Suppressor macrophage treated with lipopolysaccharide for 1 hour (primary cell): ENCODE measurements at regions not wholly inside any gene's neighbourhood (a gene's known extent, or its start where the extent isn't known, plus 50 kb on each side); places are given as distances from the start of the nearest gene placed in this dataset.

Source experiments
- DNase-seq, 3 donors: peaks; one replicate each; pipeline ENCODE4 v3.0.0-alpha.2; 2020 to 2022

DNA sequence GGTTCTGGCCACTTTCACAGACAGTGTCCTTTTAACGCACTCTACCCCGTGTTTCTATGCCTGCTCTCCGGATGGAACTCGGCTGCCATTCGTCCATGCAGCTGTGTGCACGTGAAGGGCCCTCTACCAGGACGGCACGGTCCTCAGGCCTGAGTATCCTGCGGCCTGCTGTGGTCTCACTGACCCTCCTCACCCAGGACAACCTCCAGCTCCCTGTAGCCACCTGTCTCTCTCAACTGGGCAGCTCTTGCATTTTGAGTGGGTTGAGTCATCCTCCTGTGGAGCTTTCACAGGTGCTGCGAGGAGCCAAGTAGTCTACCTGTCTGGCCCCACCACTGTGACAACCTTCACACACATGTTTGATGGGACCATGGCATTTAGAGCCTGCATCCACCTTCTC is 321.7 kb upstream of the TSHZ3 start:
- no peak for DNase-seq

DNA sequence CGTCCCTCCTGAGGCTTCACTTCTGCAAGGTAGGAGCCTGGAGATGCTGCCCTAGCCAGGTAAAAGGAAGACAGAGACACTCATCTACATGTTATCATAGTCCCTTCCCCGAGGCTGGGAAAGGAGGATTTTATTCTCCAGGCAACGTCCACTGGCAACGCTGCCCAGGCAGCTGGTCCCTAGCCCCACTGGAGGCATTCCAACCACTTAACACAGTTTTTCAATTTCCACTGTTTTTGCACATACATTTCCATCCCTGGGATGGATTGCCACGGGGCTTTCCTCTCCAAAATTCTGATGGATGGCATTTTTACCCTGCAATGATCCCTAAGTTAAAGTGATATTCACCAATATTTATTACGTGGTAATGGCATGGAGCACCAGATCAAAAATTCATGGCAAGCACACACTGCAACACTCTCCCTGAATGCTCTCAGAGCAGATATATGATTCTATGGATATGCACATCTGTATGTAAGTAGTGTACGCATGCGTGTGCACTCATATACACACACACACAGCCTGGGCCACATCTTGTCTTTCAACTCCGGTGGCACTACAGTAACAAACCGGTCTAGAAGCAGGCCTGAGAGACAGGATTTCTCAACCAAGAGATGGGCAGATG is 322.3 kb upstream of the TSHZ3 start:
- no peak for DNase-seq

DNA sequence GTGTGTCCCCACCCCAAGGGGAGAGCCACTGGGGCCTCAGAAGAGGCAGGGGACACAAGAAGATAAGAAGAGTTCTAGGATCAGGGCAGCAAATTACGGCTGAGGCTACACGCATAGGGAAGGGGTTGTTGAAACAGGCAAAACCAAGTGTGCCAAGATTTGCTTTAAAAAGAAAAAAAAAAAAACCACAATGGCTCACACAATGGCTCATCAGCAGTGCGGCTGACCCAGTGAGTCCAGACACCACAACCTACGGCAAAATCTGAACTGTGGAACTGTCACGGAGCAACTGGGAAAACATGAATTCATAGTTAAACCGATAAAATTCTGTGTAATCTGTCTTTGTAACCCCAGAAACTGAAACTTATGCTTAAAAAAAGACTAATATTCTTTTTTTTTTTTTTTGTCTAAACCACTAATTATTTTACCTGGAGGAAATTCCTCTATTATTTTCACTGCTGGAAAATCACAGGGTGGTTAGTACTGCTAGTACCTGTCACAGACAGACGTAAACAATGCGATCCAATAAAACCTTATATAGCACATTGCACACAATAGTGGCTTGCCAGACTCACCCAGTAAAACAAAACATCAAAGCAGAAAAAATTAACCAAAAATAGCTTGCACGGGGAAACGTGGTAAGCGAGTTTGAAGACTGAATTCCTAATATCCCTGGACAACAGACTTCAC is 325.4 kb upstream of the TSHZ3 start:
- no peak for DNase-seq

DNA sequence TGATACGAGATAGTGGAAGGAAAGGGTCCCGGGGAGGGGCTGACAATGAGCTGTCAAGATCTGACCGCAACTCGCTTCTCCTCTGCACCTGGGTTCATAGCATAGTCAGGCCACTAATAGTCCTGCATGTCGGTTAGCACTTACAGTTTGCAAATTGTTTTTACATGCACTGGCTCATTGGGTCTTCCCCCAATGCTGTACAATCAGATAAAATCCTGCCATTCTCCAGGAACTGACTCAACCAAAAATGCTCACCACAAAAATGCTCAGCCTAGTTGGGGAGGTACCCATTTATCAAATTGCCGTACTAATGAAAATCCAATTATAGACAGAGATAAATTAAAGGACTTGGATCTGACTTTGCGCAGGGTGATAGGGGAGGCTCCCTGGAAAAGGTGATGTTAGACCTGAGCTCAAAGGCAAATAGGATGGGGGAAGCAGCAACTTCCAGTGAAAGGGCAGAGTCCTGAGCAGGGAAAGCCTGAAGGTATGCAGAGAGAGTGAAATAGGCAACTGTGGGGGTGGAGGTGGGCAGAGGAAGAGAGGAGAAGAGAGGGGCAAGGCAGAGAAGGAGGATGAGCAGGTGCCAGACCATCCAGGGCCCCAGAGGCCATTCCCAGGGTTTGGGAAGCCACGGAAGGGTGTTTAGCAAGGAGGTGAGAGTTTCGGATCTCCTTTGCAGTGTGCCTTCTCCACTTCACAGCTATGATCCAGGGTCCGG is 326.1 kb upstream of the TSHZ3 start:
- DNase-seq: no peak

DNA sequence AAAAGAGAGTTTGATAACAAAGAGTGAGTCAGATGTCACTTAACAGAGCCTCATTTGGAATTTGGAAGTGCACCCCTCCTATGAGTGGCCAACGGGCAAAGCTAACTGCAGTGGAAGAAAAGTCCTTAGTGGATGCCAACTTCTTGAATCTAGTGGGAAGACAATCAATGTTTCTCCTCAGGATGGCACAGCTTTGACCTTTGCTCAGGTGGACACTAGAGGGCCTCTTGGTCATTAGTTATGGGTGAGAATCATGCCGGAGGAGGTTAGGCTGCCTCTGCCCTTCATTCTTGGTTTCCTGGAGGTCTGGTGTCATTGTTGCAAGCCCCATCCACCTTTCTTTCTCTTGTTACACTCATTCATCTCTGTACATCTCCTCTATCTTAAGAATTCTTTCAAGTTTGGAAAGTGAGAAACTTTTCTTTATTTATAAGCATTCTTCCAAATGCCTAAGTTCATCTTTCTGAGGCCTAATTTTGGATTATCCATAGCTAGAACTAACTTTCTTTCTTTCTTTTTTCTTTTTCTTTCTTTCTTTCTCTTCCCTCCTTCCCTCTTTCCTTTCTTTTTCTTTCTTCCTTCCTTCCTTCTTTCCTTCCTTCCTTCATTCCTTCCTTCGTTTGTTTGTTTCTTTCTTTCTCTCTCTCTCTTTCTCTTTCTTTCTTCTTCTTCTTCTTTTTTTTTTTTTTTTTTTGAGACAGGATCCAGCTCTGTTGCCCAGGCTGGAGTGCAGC is 327.2 kb upstream of the TSHZ3 start:
- DNase-seq: peak; percentile 19 to 49 (median 20)

DNA sequence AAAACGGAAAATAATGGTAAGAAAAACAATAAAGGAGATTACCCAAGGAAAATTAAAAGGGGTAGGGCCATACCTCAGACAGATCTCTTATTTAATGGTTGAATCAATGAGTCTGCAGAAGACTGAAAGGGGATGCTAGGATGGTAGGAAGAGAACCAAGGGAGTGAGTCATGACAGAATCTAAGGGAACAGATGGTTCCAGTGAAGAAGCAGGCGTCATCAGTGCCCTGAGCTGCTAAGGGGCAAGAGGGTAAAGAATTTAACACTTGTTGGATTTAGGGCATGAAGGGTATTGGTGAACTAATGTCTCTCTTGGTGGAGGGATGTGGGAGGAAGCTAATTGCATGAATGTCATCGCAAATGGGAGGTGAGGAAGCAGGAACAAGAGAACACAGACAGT is 329.2 kb upstream of the TSHZ3 start:
- DNase-seq: no peak

DNA sequence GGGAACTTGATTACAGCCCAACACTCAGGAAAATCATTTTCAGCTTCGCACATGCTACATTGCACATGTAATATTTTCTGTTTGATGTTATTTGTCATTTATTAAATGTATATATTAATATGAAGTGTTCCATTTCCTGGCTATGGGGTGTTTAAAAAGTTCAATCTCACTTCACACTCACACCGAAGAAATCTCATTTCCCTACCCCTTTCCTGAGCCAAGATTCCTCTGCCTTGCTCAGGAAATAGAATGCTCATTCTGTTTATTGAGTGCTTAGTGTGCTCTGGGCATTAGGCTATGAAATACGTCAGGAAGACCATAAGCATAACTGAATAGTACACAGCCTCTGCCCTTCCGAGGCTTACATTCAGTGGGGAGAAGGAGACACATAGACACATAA is 331.9 kb upstream of the TSHZ3 start:
- DNase-seq: no peak

DNA sequence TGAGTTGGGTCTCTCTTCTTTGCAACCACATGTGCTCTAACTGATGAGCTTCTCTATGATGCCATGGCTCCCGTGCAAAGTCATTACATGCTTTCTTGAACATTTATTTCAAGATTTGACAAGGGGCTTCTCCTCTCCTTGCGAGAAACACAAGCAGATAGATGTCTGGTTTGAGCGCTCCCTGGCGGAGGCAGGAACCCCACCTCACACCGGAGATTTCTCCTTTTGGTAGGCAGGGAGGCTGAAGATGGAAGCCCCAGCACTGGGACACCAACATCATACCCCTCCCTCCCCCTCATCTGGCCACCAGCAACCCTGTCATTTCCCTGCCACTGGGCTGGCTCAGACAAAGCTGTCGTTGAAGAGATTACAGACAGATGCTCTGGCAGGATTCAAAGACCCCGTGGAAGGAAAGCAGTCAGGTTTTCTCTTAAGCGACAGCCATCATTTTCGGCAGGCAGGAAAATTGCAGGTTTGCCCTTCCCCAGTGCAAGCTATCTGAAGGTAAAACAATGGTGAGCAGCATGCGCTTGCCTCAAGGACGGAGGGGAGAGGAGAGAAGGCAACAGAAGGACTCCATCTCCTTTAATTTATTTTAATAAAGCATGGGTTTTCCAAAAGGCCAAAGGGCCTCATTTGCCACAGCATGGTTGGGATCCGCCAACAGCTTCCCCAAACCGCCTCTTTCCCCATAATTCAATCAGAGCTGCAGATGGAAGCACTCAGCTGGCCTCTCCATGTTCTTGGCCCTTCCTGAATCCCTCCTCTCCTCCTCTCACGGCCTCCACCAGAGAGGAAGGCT is 344.1 kb upstream of the TSHZ3 start:
- DNase-seq: no peak

DNA sequence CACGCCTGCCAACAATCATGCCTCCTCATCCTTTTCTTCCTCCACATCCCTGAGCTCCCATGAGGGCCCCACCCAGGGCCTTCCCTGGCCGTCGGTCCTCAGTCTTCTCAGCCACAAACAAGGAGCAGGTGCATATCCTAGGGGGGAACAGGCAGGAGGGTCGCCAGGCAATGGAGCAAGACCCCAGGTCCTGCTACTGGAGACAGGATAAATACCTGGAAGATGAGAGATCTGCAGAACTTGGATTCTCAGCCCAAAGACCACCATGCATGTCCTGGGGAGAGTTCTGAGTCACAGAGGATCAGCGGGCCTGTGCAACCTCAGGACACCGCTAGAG is 344.7 kb upstream of the TSHZ3 start:
- DNase-seq: no peak

DNA sequence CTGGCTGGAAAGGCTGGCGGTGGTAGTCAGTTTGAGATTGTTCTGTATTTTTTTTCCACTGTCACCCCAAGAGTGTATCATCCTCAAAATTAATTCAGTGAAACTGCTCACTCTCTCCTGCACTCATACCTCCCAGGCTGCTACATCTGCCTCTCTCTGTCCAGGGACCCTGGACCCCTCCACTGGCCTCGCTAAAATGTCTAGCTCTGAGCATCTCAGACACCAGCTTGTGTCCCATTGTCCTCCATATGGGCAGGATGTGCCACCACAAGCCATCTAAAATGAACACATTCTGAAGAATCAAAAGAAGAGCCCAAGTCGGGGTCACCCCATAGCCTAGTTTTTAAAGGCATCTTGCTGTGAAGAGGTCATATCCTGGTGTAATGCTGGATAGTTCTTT is 345.5 kb upstream of the TSHZ3 start:
- no peak for DNase-seq

DNA sequence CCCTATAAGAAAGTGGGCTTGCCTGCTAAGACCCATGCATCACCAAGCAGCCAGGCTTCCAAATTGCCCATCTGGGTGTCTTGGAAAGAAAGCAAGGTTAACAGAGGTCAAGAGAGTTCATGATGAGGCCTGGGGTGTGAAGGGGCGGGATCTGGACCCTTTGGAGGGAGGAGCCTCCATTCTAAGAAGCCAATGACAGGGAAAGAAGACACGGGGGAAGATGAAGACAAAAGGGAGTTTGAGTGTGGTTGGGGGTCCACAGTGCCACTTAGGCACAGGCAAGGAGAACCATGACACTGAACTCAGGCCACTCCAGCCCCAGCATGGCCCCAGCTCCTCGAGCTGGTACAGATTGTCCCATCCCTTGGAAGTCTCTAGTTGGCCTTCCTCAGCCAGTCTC is 350.2 kb upstream of the TSHZ3 start:
- no peak for DNase-seq

DNA sequence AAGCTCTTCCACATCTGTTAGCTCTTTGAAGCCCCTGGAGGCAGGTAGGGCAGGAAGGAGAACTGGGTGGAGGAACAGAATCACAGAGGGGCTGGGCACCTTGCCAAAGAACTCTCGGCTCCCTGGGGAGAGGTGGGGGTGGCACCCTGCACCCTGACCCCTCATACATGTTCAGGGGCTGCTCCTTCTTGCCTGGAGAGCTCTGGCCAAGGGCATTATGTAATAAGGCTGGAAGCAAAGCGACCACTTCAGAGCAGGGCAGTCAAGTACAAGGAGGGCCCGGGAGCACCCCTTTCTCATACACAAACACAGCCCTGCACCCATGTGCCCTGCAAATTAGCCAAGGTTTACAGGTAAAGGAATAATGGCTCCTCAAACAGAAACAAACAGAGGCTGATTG is 351.9 kb upstream of the TSHZ3 start:
- no peak for DNase-seq

DNA sequence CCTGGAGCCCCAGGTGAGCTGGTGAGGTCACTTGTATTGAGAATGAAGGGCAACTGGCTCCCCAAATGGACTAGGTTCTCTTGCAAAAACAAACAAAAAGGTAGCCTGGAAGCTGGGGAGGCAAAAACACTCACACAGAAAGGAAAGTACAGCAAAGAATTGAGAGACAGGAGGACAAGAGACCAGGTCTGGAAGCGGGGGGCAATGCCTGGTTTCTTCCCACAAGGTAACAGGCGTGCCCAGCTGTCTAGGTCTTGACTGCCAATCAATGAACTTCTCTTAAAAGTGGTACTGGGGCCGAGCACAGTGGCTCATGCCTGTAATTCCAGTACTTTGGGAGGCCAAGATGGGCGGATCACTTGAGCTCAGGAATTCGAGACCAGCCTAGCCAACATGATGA is 356.4 kb upstream of the TSHZ3 start:
- no peak for DNase-seq

DNA sequence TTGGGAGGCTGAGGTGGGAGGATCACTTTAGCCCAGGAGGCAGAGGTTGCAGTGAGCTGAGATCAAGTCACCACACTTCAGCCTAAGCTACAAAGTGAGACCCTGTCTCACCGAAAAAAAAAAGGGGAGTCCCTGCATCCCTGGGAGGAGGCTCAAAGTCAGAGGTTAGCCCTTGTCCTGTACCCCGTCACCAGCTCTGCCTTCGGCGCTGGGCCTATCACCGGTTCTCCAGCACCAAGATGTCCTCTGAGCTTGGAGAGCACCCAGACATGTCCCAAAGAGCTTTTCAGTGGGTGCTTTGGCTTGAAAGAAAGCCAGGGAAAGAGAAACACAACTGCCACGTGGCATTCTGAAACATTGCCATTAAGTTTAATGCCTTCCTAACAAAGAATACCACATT is 356.9 kb upstream of the TSHZ3 start:
- DNase-seq: no peak

DNA sequence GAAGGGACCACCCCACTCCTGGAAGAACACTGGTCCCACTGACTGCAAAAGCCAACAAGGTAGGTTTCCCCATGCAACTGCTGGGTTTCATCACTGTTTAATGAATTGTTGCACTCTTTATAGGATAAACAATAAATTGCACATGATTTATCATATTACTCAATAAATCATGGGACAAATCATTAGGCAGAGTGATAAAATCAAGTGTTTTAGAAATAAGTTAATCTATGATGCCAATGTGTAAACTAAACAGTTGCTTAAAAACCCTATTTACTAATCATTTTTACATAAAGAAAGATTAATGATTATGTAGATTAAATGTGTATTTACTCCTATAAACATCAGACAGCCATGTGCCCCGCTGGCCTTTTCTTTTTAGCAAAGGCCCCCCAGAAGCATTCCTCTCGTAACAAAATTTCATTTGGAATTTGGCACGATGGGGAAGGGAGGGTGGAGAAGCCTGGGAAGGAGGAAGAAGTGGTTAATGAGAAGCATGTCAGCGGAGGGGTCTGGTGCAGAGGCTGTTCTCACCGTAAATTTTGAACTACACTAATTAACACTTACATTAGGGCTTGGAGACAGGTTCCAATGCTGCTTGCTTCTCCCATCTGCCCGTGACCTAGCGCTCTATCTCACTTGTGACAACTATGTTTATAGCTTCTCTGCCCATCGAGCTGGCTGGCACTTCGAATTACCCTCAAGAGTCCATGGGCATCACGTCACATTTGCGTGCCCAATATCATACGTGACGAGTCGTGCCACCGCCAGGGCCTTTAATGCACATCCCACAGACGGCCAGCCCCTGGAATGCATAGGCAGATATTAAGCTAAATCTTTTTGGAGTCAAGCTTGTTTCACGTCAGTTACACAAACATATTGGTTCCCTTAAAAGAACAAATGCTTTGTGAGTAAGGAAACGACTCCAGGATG is 357.7 kb upstream of the TSHZ3 start:
- DNase-seq: no peak

DNA sequence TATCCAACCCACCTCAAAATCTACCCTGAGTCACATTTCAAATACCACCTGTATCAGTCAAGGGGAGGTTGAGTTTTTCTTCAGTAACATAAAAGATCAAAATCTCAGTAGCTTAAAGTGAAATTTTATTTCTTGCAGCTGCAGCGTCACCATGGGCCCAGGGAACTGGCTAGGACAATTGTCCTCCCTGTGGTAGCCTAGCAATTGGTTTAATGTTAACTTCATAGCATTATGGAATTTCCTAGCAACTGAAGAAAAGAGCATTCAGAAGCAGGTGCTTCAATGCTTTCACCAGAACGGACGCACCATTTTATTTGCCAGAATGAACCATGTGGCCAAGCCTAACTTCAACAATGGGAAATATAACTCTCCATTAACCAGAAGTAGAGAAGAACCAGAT is 359.3 kb upstream of the TSHZ3 start:
- no peak for DNase-seq

DNA sequence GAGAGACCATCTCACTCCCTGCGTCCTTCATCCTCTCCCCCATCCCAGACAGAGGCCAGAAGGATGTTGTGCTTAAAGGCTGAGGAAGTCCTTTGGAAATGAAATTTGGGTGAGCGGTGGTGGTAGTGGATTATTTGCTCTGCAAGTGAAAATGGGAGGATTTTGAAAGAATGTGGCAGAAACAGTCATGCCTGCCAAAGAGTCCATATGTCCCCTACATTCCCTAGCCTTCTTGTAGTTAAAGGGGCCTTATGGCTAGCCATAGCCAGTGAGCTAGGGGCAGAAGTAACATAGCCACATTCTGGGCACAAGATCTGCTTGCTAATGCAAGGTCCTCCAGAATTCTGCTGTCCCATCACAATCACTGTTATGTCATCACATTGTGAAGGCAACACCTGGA is 360.2 kb upstream of the TSHZ3 start:
- DNase-seq: no peak

DNA sequence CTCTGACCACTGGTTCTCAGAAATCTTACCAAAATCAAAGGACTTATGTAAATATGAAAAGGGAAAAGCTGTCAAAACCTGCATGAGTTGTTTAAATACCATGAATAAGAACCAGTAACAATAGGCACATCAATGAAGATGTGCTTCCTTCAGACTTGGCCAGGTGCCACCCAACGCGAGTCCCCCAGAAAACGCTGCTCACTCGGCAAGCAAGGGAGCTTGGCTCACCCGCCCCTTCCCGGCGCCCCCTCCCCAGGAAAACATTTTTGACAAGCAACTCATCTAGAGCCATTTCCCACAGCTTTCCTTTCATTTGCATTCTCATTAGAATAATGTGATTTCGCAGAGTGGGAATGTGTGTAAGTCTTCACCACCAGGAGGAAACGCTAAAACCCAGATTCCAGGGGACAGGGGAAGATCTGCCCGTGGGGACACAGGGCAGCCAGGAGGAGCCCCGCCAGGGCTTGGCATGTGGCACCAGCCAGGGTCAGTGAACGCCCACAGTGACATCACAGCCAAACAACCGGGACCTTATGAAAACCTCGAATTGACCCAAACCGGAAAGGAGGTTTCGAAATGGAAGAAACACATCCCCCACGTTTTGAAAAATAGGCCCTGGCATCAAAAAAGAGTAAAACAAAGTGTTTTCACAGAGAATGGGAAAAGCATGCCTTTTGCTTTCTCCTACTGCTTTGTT is 366.2 kb upstream of the TSHZ3 start:
- peak in 2 of 3 donors; percentile 3 for DNase-seq

DNA sequence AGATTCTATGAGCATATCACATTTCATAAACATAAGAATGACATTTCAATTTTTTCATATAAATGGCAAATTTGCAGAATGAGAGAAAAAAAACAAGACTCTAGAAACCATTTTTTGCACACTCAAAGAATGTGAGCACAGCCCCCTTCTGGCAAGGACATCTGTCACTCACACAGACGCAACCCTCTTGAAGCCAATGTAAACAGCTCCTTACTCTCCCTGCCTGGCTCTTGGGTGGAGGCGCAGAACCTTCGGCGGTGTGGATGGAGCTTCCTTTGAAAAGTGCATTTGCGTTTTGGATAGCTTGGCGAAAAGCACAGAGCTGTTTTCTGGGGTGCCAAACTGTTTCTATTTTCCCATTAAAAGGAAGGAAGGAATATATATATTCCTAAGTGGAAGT is 367.6 kb upstream of the TSHZ3 start:
- DNase-seq: no peak

DNA sequence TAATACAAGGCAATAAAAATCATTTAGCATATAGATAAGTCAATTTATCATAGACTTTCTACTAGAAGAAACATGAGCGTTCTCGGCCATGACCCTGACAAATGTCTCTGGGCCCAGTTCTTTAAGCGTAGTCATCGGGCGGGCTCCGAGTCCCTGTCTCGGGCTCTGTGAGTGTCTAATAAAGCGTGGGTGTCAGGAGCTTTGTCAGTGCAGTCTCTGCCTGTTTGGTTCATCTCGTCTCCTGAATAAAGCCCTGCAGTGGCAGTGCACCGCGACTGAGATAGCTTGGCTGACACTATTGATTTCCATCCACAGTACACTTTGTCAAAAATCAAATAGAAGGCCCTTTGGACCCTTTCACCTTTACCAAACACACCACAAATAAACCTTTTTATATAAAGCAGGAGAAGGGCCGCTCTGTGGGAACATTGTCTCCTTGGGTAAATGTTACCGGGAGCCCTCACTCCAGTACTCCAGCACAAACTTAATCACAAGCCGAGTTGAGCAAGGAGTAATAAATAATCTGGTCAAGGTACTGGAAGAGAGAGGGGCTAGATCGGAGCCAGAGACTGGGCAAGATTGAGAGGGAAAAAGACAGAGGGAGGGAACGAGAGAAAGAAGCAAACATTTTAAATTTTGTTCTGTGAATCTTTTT is 368.2 kb upstream of the TSHZ3 start:
- DNase-seq: no peak

DNA sequence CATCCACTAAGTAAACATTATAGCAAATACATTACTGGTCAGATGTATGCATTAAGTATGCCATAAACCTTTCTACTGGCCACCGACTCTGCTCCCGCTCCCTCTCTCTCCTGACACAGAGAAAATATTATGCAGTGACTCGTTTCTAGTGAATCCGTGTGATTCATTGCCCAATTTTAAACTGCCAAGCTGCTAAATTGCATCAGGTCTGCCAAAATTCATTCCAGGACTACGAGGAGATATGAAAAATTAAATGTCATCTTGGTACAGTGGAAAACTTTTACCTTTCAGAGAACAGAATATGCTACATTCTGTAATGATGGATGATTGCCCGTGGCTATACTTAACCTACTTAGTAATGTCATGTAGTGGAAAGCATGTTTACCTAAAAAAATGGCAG is 368.8 kb upstream of the TSHZ3 start:
- no peak for DNase-seq
